H1 (cell line): ENCODE measurements at regions not wholly inside any gene's neighbourhood (a gene's known extent, or its start where the extent isn't known, plus 50 kb on each side); places are given as distances from the start of the nearest gene placed in this dataset.

ENCODE experiments used
- CTCF ChIA-PET: fragments of 300-600 bp; sonication (Branson Sonifier 250); formaldehyde crosslinking; loops from one replicate; lab custom pipeline; 2021; ENCODE audit not compliant: partially characterized antibody; lab: Charles Lee
- POLR2A ChIA-PET: fragments of 300-600 bp; sonication (Branson Sonifier 250); formaldehyde crosslinking; loops from one replicate; lab custom pipeline; 2021; ENCODE audit warnings: inconsistent platforms; ENCODE audit not compliant: partially characterized antibody; lab: Charles Lee
- DNase-seq, 2 experiments: peaks; one replicate each; pipeline versions ENCODE4 v3.0.0 to v3.0.0-alpha.2; 2010 to 2022; ENCODE audit warnings: low spot score in 2 of 2, low read depth in 1 of 2, mixed read lengths in 1 of 2
- FAIRE-seq: peaks from 2 replicates; lab custom pipeline; 2011; peaks lifted over from hg19 to GRCh38; lab: Jason Lieb, UNC
- H2AFZ ChIP-seq: 2 replicates; pipeline ENCODE4 v1.8.1; 2012; ENCODE audit warnings: low read length, inconsistent platforms
- H2AK5ac ChIP-seq: 2 replicates; pipeline ENCODE4 v1.6.1; 2013; ENCODE audit warnings: low read depth, low read length
- H2BK120ac ChIP-seq: replicated peaks from 2 replicates; pipeline ENCODE3; 2013; ENCODE audit warnings: low read depth, low read length, inconsistent platforms
- H2BK12ac ChIP-seq: 2 replicates; pipeline ENCODE4 v1.6.1; 2013; ENCODE audit warnings: low read depth, low read length
- H2BK15ac ChIP-seq: 2 replicates; pipeline ENCODE4 v1.6.1; 2013; ENCODE audit warnings: low read length
- H2BK20ac ChIP-seq: 2 replicates; pipeline ENCODE4 v1.6.1; 2013; ENCODE audit warnings: low read length
- H2BK5ac ChIP-seq: 2 replicates; pipeline ENCODE4 v1.6.1; 2013; ENCODE audit warnings: low read depth, low read length
- H3K14ac ChIP-seq: 2 replicates; pipeline ENCODE4 v1.6.1; 2013; ENCODE audit warnings: inconsistent platforms; ENCODE audit not compliant: insufficient read length
- H3K18ac ChIP-seq: 2 replicates; pipeline ENCODE4 v1.6.1; 2013; ENCODE audit warnings: low read length; ENCODE audit errors: extremely low read depth
- H3K23ac ChIP-seq: 2 replicates; pipeline ENCODE4 v1.6.1; 2013; ENCODE audit warnings: inconsistent platforms; ENCODE audit not compliant: insufficient read length
- H3K23me2 ChIP-seq: 2 replicates; pipeline ENCODE4 v1.6.1; 2013; ENCODE audit warnings: low read depth, low read length
- H3K27ac ChIP-seq: 2 replicates; pipeline ENCODE4 v1.6.1; 2011; ENCODE audit warnings: low read depth, low read length, inconsistent platforms
- H3K27me3 ChIP-seq, 4 experiments: replicated peaks in 1 of 4; 1 replicate in 1 of 4; 2 replicates in 3 of 4; pipeline versions ENCODE4 v1.6.1 to v1.8.1; 2011 to 2013; ENCODE audit warnings: low read length in 3 of 4, mild to moderate bottlenecking in 3 of 4, inconsistent platforms in 2 of 4, mixed read lengths in 2 of 4, moderate library complexity in 1 of 4; ENCODE audit not compliant: control insufficient read depth in 3 of 4, insufficient read depth in 3 of 4; ENCODE audit errors: extremely low read depth in 1 of 4
- H3K36me3 ChIP-seq, 4 experiments: 2 replicates each; pipeline versions ENCODE4 v1.6.1 to v1.8.1; 2011 to 2013; ENCODE audit warnings: mild to moderate bottlenecking in 4 of 4, low read length in 3 of 4, moderate library complexity in 2 of 4, control low read depth in 1 of 4, inconsistent platforms in 1 of 4; ENCODE audit not compliant: insufficient read depth in 4 of 4, control insufficient read depth in 2 of 4
- H3K4ac ChIP-seq: replicated peaks from 2 replicates; pipeline ENCODE3; 2013; ENCODE audit warnings: low read length, low read depth, mixed read lengths, inconsistent platforms; ENCODE audit not compliant: insufficient read length
- H3K4me1 ChIP-seq, 4 experiments: replicated peaks in 1 of 4; 1 replicate in 1 of 4; 2 replicates in 3 of 4; pipeline versions ENCODE4 v1.6.1 to v1.8.1; 2011 to 2013; ENCODE audit warnings: low read length in 3 of 4, inconsistent platforms in 2 of 4, mixed read lengths in 1 of 4; ENCODE audit not compliant: insufficient read depth in 4 of 4, control insufficient read depth in 3 of 4
- H3K4me2 ChIP-seq, 2 experiments: 2 replicates each; pipeline versions ENCODE4 v1.6.1 to v1.8.1; 2011 to 2013; ENCODE audit warnings: low read depth in 2 of 2, low read length in 2 of 2, control low read depth in 1 of 2, inconsistent platforms in 1 of 2, mild to moderate bottlenecking in 1 of 2; ENCODE audit not compliant: insufficient read depth in 1 of 2
- H3K4me3 ChIP-seq, 4 experiments: fragments of 200-600, 300-600 bp in 1 of 4; sonication (generic), shearing (Covaris generic), sonication (Bioruptor Twin) in 1 of 4; 2 replicates each; pipeline versions ENCODE4 v1.5.1 to v1.8.1; 2011 to 2016; ENCODE audit warnings: low read length in 4 of 4, low read depth in 3 of 4, control low read depth in 2 of 4, inconsistent platforms in 2 of 4, mild to moderate bottlenecking in 2 of 4, mixed read lengths in 1 of 4, moderate library complexity in 1 of 4; ENCODE audit not compliant: insufficient read depth in 2 of 4; ENCODE audit errors: extremely low read depth in 1 of 4
- H3K56ac ChIP-seq: replicated peaks from 2 replicates; pipeline ENCODE3; 2013; ENCODE audit warnings: low read depth, mild to moderate bottlenecking, mixed read lengths, low read length, inconsistent platforms; ENCODE audit not compliant: insufficient read length
- H3K79me1 ChIP-seq: 2 replicates; pipeline ENCODE4 v1.6.1; 2013; ENCODE audit warnings: low read depth, low read length, control low read depth
- H3K79me2 ChIP-seq, 2 experiments: 2 replicates each; pipeline versions ENCODE4 v1.6.1 to v1.8.1; 2012 to 2013; ENCODE audit warnings: low read length in 2 of 2, mild to moderate bottlenecking in 2 of 2, inconsistent platforms in 1 of 2; ENCODE audit not compliant: insufficient read depth in 2 of 2, control insufficient read depth in 1 of 2
- H3K9ac ChIP-seq, 4 experiments: replicated peaks in 1 of 4; 1 replicate in 1 of 4; 2 replicates in 3 of 4; pipeline versions ENCODE4 v1.6.1 to v1.8.1; 2011 to 2013; ENCODE audit warnings: low read depth in 3 of 4, low read length in 3 of 4, control low read depth in 2 of 4, mild to moderate bottlenecking in 2 of 4, moderate library complexity in 2 of 4, inconsistent platforms in 1 of 4; ENCODE audit errors: extremely low read depth in 1 of 4
- H3K9me3 ChIP-seq, 2 experiments: 2 replicates each; pipeline versions ENCODE4 v1.6.1 to v1.8.1; 2012 to 2013; ENCODE audit warnings: mild to moderate bottlenecking in 2 of 2, moderate library complexity in 2 of 2, control low read depth in 1 of 2, inconsistent platforms in 1 of 2, low read depth in 1 of 2, low read length in 1 of 2, mixed read lengths in 1 of 2; ENCODE audit not compliant: insufficient read depth in 2 of 2
- H4K20me1 ChIP-seq, 2 experiments: replicated peaks in 1 of 2; 2 replicates each; pipeline versions ENCODE3 to v1.8.1; 2011 to 2013; ENCODE audit warnings: inconsistent platforms in 2 of 2, low read length in 2 of 2, mild to moderate bottlenecking in 1 of 2; ENCODE audit not compliant: insufficient read depth in 2 of 2, control insufficient read depth in 1 of 2
- H4K5ac ChIP-seq: 2 replicates; pipeline ENCODE4 v1.6.1; 2013; ENCODE audit warnings: low read length, low read depth, mixed read lengths, inconsistent platforms; ENCODE audit not compliant: insufficient read length
- H4K8ac ChIP-seq: 2 replicates; pipeline ENCODE4 v1.8.0; 2013; ENCODE audit warnings: mild to moderate bottlenecking, moderate library complexity, low read length, inconsistent platforms; ENCODE audit not compliant: insufficient read depth; ENCODE audit errors: extremely low read depth
- H4K91ac ChIP-seq: replicated peaks from 2 replicates; pipeline ENCODE3; 2013; ENCODE audit warnings: low read length, mixed read lengths, inconsistent platforms; ENCODE audit not compliant: insufficient read length
- ATF2 ChIP-seq: IDR thresholded peaks from 2 replicates; pipeline ENCODE4 v1.6.1; 2012; ENCODE audit warnings: low read length, inconsistent platforms
- BCL11A ChIP-seq, 2 experiments: IDR thresholded peaks; one replicate each; pipeline ENCODE4 v1.6.1; 2011; ENCODE audit warnings: low read depth in 2 of 2, low read length in 2 of 2, mild to moderate bottlenecking in 2 of 2
- EP300 ChIP-seq, 2 experiments: IDR thresholded peaks; 1 replicate in 1 of 2; 2 replicates in 1 of 2; pipeline ENCODE4 v1.6.1; 2011 to 2012; ENCODE audit warnings: low read depth in 2 of 2, low read length in 2 of 2, mild to moderate bottlenecking in 2 of 2, borderline replicate concordance in 1 of 2, inconsistent platforms in 1 of 2, moderate library complexity in 1 of 2
- GTF2F1 ChIP-seq: IDR thresholded peaks from 2 replicates; pipeline ENCODE4 v1.6.1; 2012; ENCODE audit warnings: low read depth, low read length, improper control_type of control experiment, borderline replicate concordance
- JUN ChIP-seq: IDR thresholded peaks from 2 replicates; pipeline ENCODE4 v1.6.1; 2011; ENCODE audit warnings: low read depth, mild to moderate bottlenecking, improper control_type of control experiment, low read length
- KDM1A ChIP-seq: fragments of 200-600, 300-600 bp; sonication (generic); IDR thresholded peaks from 2 replicates; pipeline ENCODE4 v1.7.1; 2016; ENCODE audit warnings: mild to moderate bottlenecking, low read length, borderline replicate concordance
- KDM5A ChIP-seq: fragments of 200-600 bp; IDR thresholded peaks from 2 replicates; pipeline ENCODE4 v1.7.1; 2012; ENCODE audit warnings: mild to moderate bottlenecking, low read length, inconsistent platforms, mixed read lengths
- PHF8 ChIP-seq: fragments of 200-600 bp; sonication (generic); conservative IDR thresholded peaks from 2 replicates; pipeline ENCODE4 v1.7.1; 2012; ENCODE audit warnings: low read depth, mild to moderate bottlenecking, inconsistent platforms, low read length, moderate library complexity
- POLR2AphosphoS5 ChIP-seq: IDR thresholded peaks from 2 replicates; pipeline ENCODE4 v1.6.1; 2011; ENCODE audit warnings: low read depth, low read length
- RFX5 ChIP-seq: IDR thresholded peaks from 2 replicates; pipeline ENCODE4 v1.6.1; 2011; ENCODE audit warnings: low read depth, low read length, improper control_type of control experiment, borderline replicate concordance
- RXRA ChIP-seq: IDR thresholded peaks from 2 replicates; pipeline ENCODE4 v1.6.1; 2011; ENCODE audit warnings: low read depth, mild to moderate bottlenecking, low read length, moderate library complexity; ENCODE audit not compliant: insufficient read depth
- SUZ12 ChIP-seq: fragments of 200-600 bp; sonication (generic); IDR thresholded peaks from 2 replicates; pipeline ENCODE4 v1.6.1; 2012; ENCODE audit warnings: mild to moderate bottlenecking, inconsistent platforms, low read length, moderate library complexity, mixed read lengths
- TAF1 ChIP-seq: IDR thresholded peaks from 2 replicates; pipeline ENCODE4 v1.6.1; 2011; ENCODE audit warnings: mild to moderate bottlenecking, low read depth, low read length
- TCF12 ChIP-seq: IDR thresholded peaks from 2 replicates; pipeline ENCODE4 v1.6.1; 2011; ENCODE audit warnings: low read depth, mild to moderate bottlenecking, low read length
- YY1 ChIP-seq: IDR thresholded peaks from 2 replicates; pipeline ENCODE4 v1.6.1; 2011; ENCODE audit warnings: low read depth, mild to moderate bottlenecking, low read length

- H2BK12ac ChIP-seq: no peak overlapping the region
- H3K4me3 ChIP-seq: no peak overlapping the region
- no peak overlapping the region for H3K18ac ChIP-seq
- no peak overlapping the region for H3K4me2 ChIP-seq
- no peak overlapping the region for H3K14ac ChIP-seq
- ChIA-PET POLR2A (no interaction called here), CTCF (no interaction called here)
- DNase-seq (no peak), FAIRE-seq (no peak)
- H3K27ac ChIP-seq: no peak overlapping the region
- H2AFZ ChIP-seq: no peak overlapping the region
- no peak overlapping the region for H2BK15ac ChIP-seq
- H3K9ac ChIP-seq: no peak overlapping the region
- H4K8ac ChIP-seq: no peak overlapping the region
- H3K23me2 ChIP-seq: no peaks in the 10 kb centered on the region
- H3K79me2 ChIP-seq: no peaks in the 10 kb centered on the region
- no peaks in the 10 kb centered on the region for H3K27me3 ChIP-seq
- no peaks in the 10 kb centered on the region for H3K79me1 ChIP-seq
- H3K4ac ChIP-seq: no peak overlapping the region
- no peak overlapping the region for H4K5ac ChIP-seq
- no peaks in the 10 kb centered on the region for H3K36me3 ChIP-seq
- H3K56ac ChIP-seq: no peak overlapping the region
- no peaks in the 10 kb centered on the region for H4K20me1 ChIP-seq
- no peak overlapping the region for H2BK20ac ChIP-seq
- H4K91ac ChIP-seq: no peak overlapping the region
- H3K4me1 ChIP-seq: no peaks in the 10 kb centered on the region
- H3K9me3 ChIP-seq: no peaks in the 10 kb centered on the region
- no peak overlapping the region for H3K23ac ChIP-seq
- H2BK5ac ChIP-seq: no peak overlapping the region
- no peak overlapping the region for H2AK5ac ChIP-seq
- H2BK120ac ChIP-seq: no peak overlapping the region
- no peak for TF ChIP-seq EP300 (IDR thresholded peaks at IDR 0.05; ENCODE audit: borderline replicate concordance in 1 of 2, low read depth in 2 of 2, low read length in 2 of 2)
- TF ChIP-seq PHF8: no peak
- TF ChIP-seq GTF2F1: no peak
- TF ChIP-seq JUN: no peak
- no peak for TF ChIP-seq YY1
- TF ChIP-seq KDM1A: no peak
- no peak for TF ChIP-seq KDM5A
- no peak for TF ChIP-seq TAF1
- no peak for TF ChIP-seq ATF2
- no peak for TF ChIP-seq RFX5
- TF ChIP-seq BCL11A (IDR thresholded peaks at IDR 0.05; ENCODE audit: low read depth in 2 of 2, low read length in 2 of 2): no peak
- no peak for TF ChIP-seq SUZ12
- TF ChIP-seq POLR2AphosphoS5: no peak
- no peak for TF ChIP-seq RXRA
- TF ChIP-seq TCF12: no peak
Measured at GRCh38 chr1:65541865-65542264, 121.4 kb downstream of the LEPR start.
